Kidney tubule cell (primary cell): ENCODE measurements at regions not wholly inside any gene's neighbourhood (a gene's known extent, or its start where the extent isn't known, plus 50 kb on each side); places are given as distances from the start of the nearest gene placed in this dataset.

Experiments
- DNase-seq: peaks from one replicate; pipeline ENCODE4 v3.0.0-alpha.2; 2018; ENCODE audit warnings: low spot score

DNA sequence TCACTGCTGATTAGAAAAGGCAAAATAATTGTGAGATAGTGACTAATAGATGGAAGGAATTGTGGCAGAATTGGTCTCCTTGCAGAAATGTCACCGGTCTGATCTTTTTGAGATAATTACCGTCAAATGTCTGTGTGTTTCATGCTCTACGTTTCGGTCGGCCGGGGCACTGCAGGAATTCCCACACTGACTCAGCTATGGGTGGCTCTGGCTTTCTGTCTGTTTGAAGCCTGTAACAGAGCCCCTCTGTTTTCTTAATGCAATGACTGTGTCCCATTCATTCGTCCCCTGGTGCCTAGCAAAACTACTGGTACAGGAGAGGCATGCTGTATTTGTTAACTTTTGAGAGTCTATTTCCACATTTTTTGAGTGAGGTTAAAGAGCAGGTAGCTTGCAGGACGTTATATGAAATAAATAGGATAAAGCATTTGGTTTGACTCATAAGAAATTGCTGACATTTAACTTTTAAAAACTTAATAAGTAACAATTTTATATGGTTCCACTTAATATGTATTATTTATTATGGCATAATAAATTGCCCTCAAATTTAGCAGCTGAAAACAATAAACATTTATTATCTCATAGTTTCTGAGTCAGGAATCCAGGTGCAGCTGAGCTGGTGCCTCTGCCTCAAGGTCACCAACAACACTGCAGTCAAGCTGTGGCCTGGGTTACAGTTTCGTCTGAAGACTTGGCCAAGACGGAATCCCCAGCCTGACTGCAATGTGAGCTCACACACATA lies 53.3 kb upstream of the CTBP2 start:
- no peak for DNase-seq

DNA sequence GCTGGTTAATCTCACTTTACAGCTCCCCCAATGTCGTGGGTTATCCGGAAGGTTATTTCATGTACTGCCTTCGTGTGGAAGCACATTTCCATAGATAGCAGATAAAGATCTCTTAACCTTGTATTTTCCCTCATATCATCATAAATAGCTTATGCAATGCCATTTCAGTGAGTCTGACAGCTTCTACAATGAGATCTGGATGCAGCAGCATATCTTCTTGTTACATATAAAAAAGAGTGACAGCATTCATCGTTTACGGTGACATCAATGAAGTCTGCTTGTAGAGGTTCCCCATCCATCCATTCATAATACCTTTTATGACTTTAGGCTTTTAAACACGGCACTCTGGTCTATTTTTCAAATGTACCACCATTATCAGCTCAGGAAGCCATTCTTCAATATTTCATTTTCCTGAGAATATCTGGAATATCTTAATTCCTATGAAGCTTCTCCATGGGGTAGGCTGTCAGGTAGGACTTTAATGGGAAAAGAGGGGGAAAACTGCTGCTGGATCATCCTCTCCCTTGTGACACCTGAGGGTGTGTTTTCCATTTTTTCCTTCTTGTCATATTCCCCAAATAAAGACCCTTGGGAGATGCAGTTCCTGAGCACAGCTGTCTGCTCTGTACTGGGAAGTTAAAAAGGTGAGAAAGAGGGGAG lies 51.9 kb upstream of the CTBP2 start:
- no peak for DNase-seq
